Neural cell (in vitro differentiated cells): ENCODE measurements at regions not wholly inside any gene's neighbourhood (a gene's known extent, or its start where the extent isn't known, plus 50 kb on each side); places are given as distances from the start of the nearest gene placed in this dataset.

Experiments used
- H2AFZ ChIP-seq: fragments of 200-600, 300-800 bp; sonication (generic), shearing (Covaris generic); 2 replicates; pipeline ENCODE4 v1.6.0; 2014; ENCODE audit warnings: low read depth, mild to moderate bottlenecking, antibody characterized with exemption, low read length, moderate library complexity
- H3F3A ChIP-seq: fragments of 200-600 bp; shearing (Covaris generic); 2 replicates; pipeline ENCODE4 v1.6.1; 2016; ENCODE audit warnings: mild to moderate bottlenecking, moderate library complexity, mixed read lengths, antibody characterized with exemption, low read length; ENCODE audit not compliant: insufficient read depth, poor library complexity, severe bottlenecking
- H3K27ac ChIP-seq: fragments of 200-600, 300-800 bp; sonication (generic), shearing (Covaris generic); 2 replicates; pipeline ENCODE4 v1.5.1; 2014; ENCODE audit warnings: mild to moderate bottlenecking, low read length, moderate library complexity
- H3K27me3 ChIP-seq: fragments of 300-800, 200-600 bp; sonication (generic), shearing (Covaris generic); 2 replicates; pipeline ENCODE4 v1.6.0; 2014; ENCODE audit warnings: mild to moderate bottlenecking, low read depth, low read length, moderate library complexity; ENCODE audit not compliant: insufficient read depth
- H3K36me3 ChIP-seq: fragments of 300-800, 200-600 bp; sonication (generic), shearing (Covaris generic); 2 replicates; pipeline ENCODE4 v1.5.1; 2014; ENCODE audit warnings: mild to moderate bottlenecking, antibody characterized with exemption, low read length, moderate library complexity; ENCODE audit not compliant: insufficient read depth
- H3K4me2 ChIP-seq: fragments of 300-800, 200-600 bp; sonication (generic), shearing (Covaris generic); 2 replicates; pipeline ENCODE4 v1.6.0; 2014; ENCODE audit warnings: mild to moderate bottlenecking, low read length
- H3K4me3 ChIP-seq: fragments of 300-800, 200-600 bp; sonication (generic), shearing (Covaris generic); 2 replicates; pipeline ENCODE4 v1.5.1; 2014; ENCODE audit warnings: mild to moderate bottlenecking, low read length, moderate library complexity
- H3K79me2 ChIP-seq: fragments of 200-600 bp; shearing (Covaris generic); replicated peaks from 2 replicates; pipeline ENCODE4 v1.6.0; 2014; ENCODE audit warnings: mild to moderate bottlenecking, low read length, moderate library complexity; ENCODE audit not compliant: insufficient read depth
- H3K9ac ChIP-seq: fragments of 300-800, 200-600 bp; sonication (generic), shearing (Covaris generic); 2 replicates; pipeline ENCODE4 v1.6.1; 2016; ENCODE audit warnings: mild to moderate bottlenecking, low read length, mixed read lengths
- H3K9me2 ChIP-seq: fragments of 200-600 bp; shearing (Covaris generic); 2 replicates; pipeline ENCODE4 v1.6.1; 2016; ENCODE audit warnings: mild to moderate bottlenecking, low read length, mixed read lengths; ENCODE audit not compliant: insufficient read depth
- H3K9me3 ChIP-seq: fragments of 200-600, 300-800 bp; sonication (generic), shearing (Covaris generic); 2 replicates; pipeline ENCODE4 v1.6.1; 2016; ENCODE audit warnings: mild to moderate bottlenecking, mixed run types, low read length, moderate library complexity, mixed read lengths
- H4K20me1 ChIP-seq: fragments of 200-600 bp; shearing (Covaris generic); 2 replicates; pipeline ENCODE4 v1.6.1; 2016; ENCODE audit warnings: mild to moderate bottlenecking, mixed run types; ENCODE audit not compliant: insufficient read depth
- CTCF ChIP-seq: fragments of 450-650 bp; IDR thresholded peaks from 2 replicates; pipeline ENCODE4 v1.5.1; 2014; ENCODE audit warnings: antibody characterized with exemption, mild to moderate bottlenecking, moderate library complexity; ENCODE audit not compliant: poor library complexity, severe bottlenecking
- EP300 ChIP-seq: fragments of 450-650 bp; conservative IDR thresholded peaks from 2 replicates; pipeline ENCODE4 v1.6.1; 2014; ENCODE audit warnings: antibody characterized with exemption, mild to moderate bottlenecking, moderate library complexity; ENCODE audit not compliant: poor library complexity, severe bottlenecking
- EZH2 ChIP-seq: fragments of 200-600, 300-800 bp; shearing (Covaris generic), sonication (generic); IDR thresholded peaks from 2 replicates; pipeline ENCODE4 v1.6.1; 2014; ENCODE audit warnings: antibody characterized with exemption, low read length, borderline replicate concordance, mild to moderate bottlenecking; ENCODE audit not compliant: insufficient read depth, poor library complexity, severe bottlenecking
- MXI1 ChIP-seq: fragments of 450-650 bp; conservative IDR thresholded peaks from 2 replicates; pipeline ENCODE4 v1.6.1; 2014; ENCODE audit warnings: antibody characterized with exemption, mild to moderate bottlenecking; ENCODE audit not compliant: poor library complexity, severe bottlenecking
- POLR2AphosphoS5 ChIP-seq: IDR thresholded peaks from 2 replicates; pipeline ENCODE4 v1.6.1; 2012
- RAD21 ChIP-seq: fragments of 450-650 bp; conservative IDR thresholded peaks from 2 replicates; pipeline ENCODE4 v1.6.1; 2014; ENCODE audit warnings: antibody characterized with exemption, mild to moderate bottlenecking, moderate library complexity
- REST ChIP-seq: IDR thresholded peaks from 2 replicates; pipeline ENCODE4 v1.6.1; 2012; ENCODE audit warnings: borderline replicate concordance
- SMC3 ChIP-seq: fragments of 450-650 bp; conservative IDR thresholded peaks from 2 replicates; pipeline ENCODE4 v1.6.1; 2014; ENCODE audit warnings: antibody characterized with exemption, mild to moderate bottlenecking, moderate library complexity; ENCODE audit not compliant: poor library complexity
- TAF1 ChIP-seq: IDR thresholded peaks from 2 replicates; pipeline ENCODE4 v1.6.1; 2012; ENCODE audit warnings: low read depth

- H3K27ac ChIP-seq, result no peak overlapping the region
- H3K27me3 ChIP-seq, result no peaks in the 10 kb centered on the region
- H3K4me2 ChIP-seq, result no peak overlapping the region
- H3K79me2 ChIP-seq, result no peaks in the 10 kb centered on the region
- no peak overlapping the region for H2AFZ ChIP-seq
- no peak overlapping the region for H3K4me3 ChIP-seq
- no peaks in the 10 kb centered on the region for H3K36me3 ChIP-seq
- H3K9ac ChIP-seq, result no peak overlapping the region
- H3K9me3 ChIP-seq, result no peaks in the 10 kb centered on the region
- H3K9me2 ChIP-seq, result no peaks in the 10 kb centered on the region
- H3F3A ChIP-seq, result no peaks in the 10 kb centered on the region
- no peak for TF ChIP-seq POLR2AphosphoS5
- H4K20me1 ChIP-seq, result no peaks in the 10 kb centered on the region
Observed at GRCh38 chr10:78175444-78176015, 141.9 kb downstream of the RPS24 start.

- TF ChIP-seq MXI1, result no peak
- TF ChIP-seq TAF1, result no peak
- TF ChIP-seq RAD21, result no peak
- TF ChIP-seq SMC3, result no peak
- no peak for TF ChIP-seq CTCF
- TF ChIP-seq POLR2AphosphoS5, result no peak
- H3K79me2 ChIP-seq, result no peaks in the 10 kb centered on the region
- no peaks in the 10 kb centered on the region for H4K20me1 ChIP-seq
- H3K4me2 ChIP-seq, result no peak overlapping the region
- no peaks in the 10 kb centered on the region for H3K27me3 ChIP-seq
- H3K9me2 ChIP-seq, result no peaks in the 10 kb centered on the region
- no peak overlapping the region for H3K4me3 ChIP-seq
- H3K36me3 ChIP-seq, result no peaks in the 10 kb centered on the region
- H3K9ac ChIP-seq, result peak overlapping the region; percentile 21
- H2AFZ ChIP-seq, result peak overlapping the region; percentile 30
- no peaks in the 10 kb centered on the region for H3F3A ChIP-seq
- H3K27ac ChIP-seq, result no peak overlapping the region
- H3K9me3 ChIP-seq, result no peaks in the 10 kb centered on the region
Observed at GRCh38 chr10:78176320-78177317, 143.0 kb downstream of the RPS24 start.

GRCh38 chr10:78177491-78178185 is 144.0 kb downstream of the RPS24 start:
- Histone ChIP-seq H3K4me2 (no peak overlapping the region), H3K9me3 (no peaks in the 10 kb centered on the region), H4K20me1 (no peaks in the 10 kb centered on the region), H3K36me3 (no peaks in the 10 kb centered on the region), H3K27ac (no peak overlapping the region), H3K4me3 (no peak overlapping the region), H3K9me2 (no peaks in the 10 kb centered on the region), H3K9ac (peak overlapping the region; percentile 19), H3K27me3 (no peaks in the 10 kb centered on the region), H3F3A (no peaks in the 10 kb centered on the region), H3K79me2 (no peaks in the 10 kb centered on the region), H2AFZ (peak overlapping the region; percentile 4)
- no peak for TF ChIP-seq SMC3
- TF ChIP-seq TAF1, result no peak
- TF ChIP-seq REST, result no peak
- TF ChIP-seq POLR2AphosphoS5, result no peak
- TF ChIP-seq MXI1, result no peak
- TF ChIP-seq EZH2, result no peak
- TF ChIP-seq CTCF, result no peak
- TF ChIP-seq RAD21, result no peak
- no peak for TF ChIP-seq EP300
